Sigmoid colon (tissue), 6 donors: ENCODE measurements at regions not wholly inside any gene's neighbourhood (a gene's known extent, or its start where the extent isn't known, plus 50 kb on each side); places are given as distances from the start of the nearest gene placed in this dataset.

ENCODE experiments used
- DNase-seq: peaks from one replicate; pipeline ENCODE4 v3.0.0-alpha.2; 2019
- H3K27ac ChIP-seq, 4 donors: fragments of 200-600 bp; sonication (generic); one replicate each; pipeline ENCODE4 v1.5.1; 2016 to 2019; ENCODE audit warnings: mild to moderate bottlenecking in 1 of 4
- H3K27me3 ChIP-seq, 3 donors: fragments of 200-600 bp; sonication (generic); one replicate each; pipeline ENCODE4 v1.5.1; 2019; ENCODE audit warnings: mild to moderate bottlenecking in 1 of 3
- H3K36me3 ChIP-seq, 4 donors: fragments of 200-600 bp; sonication (generic); one replicate each; pipeline ENCODE4 v1.5.1; 2016 to 2019
- H3K4me1 ChIP-seq, 4 donors: fragments of 200-600 bp; sonication (generic); one replicate each; pipeline ENCODE4 v1.5.1; 2017 to 2019
- H3K4me3 ChIP-seq, 4 donors: fragments of 200-600 bp; sonication (generic); one replicate each; pipeline ENCODE4 v1.5.1; 2017 to 2019; ENCODE audit warnings: mild to moderate bottlenecking in 2 of 4, moderate library complexity in 1 of 4
- H3K9me3 ChIP-seq, 4 donors: fragments of 200-600 bp in 3 of 4; sonication (generic) in 3 of 4; one replicate each; pipeline versions ENCODE4 v1.5.1 to v1.6.1; 2013 to 2019
- CTCF ChIP-seq, 4 experiments: fragments of 450-650 bp in 3 of 4; fragments of 200-600 bp in 1 of 4; IDR thresholded peaks; one replicate each; pipeline ENCODE4 v1.5.1; 2016 to 2019; ENCODE audit warnings: antibody characterized with exemption in 4 of 4, mild to moderate bottlenecking in 3 of 4, moderate library complexity in 2 of 4
- EP300 ChIP-seq, 4 donors: sonication (generic); formaldehyde crosslinking; IDR thresholded peaks; one replicate each; pipeline ENCODE4 v1.6.1; 2017; ENCODE audit warnings: antibody characterized with exemption in 4 of 4
- POLR2A ChIP-seq, 2 donors: fragments of 450-650 bp; IDR thresholded peaks; one replicate each; pipeline ENCODE4 v1.6.1; 2016; ENCODE audit warnings: antibody characterized with exemption in 2 of 2, mild to moderate bottlenecking in 2 of 2, moderate library complexity in 2 of 2
- POLR2AphosphoS5 ChIP-seq, 4 donors: sonication (generic); formaldehyde crosslinking; IDR thresholded peaks; one replicate each; pipeline ENCODE4 v1.6.1; 2017; ENCODE audit warnings: antibody characterized with exemption in 4 of 4
- WGBS, 2 donors: extraction: QIAGEN DNeasy Blood & Tissue Kit; methylation state at CpG; one replicate each; pipeline ENCODE4 v1.1.7; 2013; 5-methylcytosine and 5-hydroxymethylcytosine counted together
- intact Hi-C: fragments of 100-400 bp; cut with DNase I; formaldehyde crosslinking; loops from one replicate; pipeline ENCODE4 v1.15.1; 2023
- donor health status: healthy with polysubstance abuse.
- donor health status: healthy.

- no peaks in the 10 kb centered on the region for H3K4me1 ChIP-seq
- DNase-seq = no peak
- WGBS, 2 donors = 81 to 82% methylated on average over 7 of the region's 7 CpGs
- no peaks in the 10 kb centered on the region for H3K27me3 ChIP-seq
- no peaks in the 10 kb centered on the region for H3K36me3 ChIP-seq
- no peak overlapping the region for H3K4me3 ChIP-seq
- H3K27ac ChIP-seq = no peak overlapping the region
- intact Hi-C loops = no loop called here
- TF ChIP-seq EP300 (IDR thresholded peaks at IDR 0.05) = no peak
- no peak for TF ChIP-seq POLR2AphosphoS5 (IDR thresholded peaks at IDR 0.05)
- TF ChIP-seq POLR2A (IDR thresholded peaks at IDR 0.05) = no peak
- TF ChIP-seq CTCF (IDR thresholded peaks at IDR 0.05) = no peak
- H3K9me3 ChIP-seq = no peaks in the 10 kb centered on the region
These were observed 705.1 kb upstream of the GCFC2 start for GRCh38 chr2:76415821-76416220.

GRCh38 chr2:76413436-76413835, 702.7 kb upstream of the GCFC2 start:
- DNase-seq = no peak
- intact Hi-C loops = no loop called here
- no peaks in the 10 kb centered on the region for H3K36me3 ChIP-seq
- H3K9me3 ChIP-seq = no peaks in the 10 kb centered on the region
- no peaks in the 10 kb centered on the region for H3K27me3 ChIP-seq
- no peaks in the 10 kb centered on the region for H3K4me1 ChIP-seq
- H3K27ac ChIP-seq = no peak overlapping the region
- H3K4me3 ChIP-seq = no peak overlapping the region
- no peak for TF ChIP-seq POLR2AphosphoS5 (IDR thresholded peaks at IDR 0.05)
- no peak for TF ChIP-seq CTCF (IDR thresholded peaks at IDR 0.05)
- no peak for TF ChIP-seq POLR2A (IDR thresholded peaks at IDR 0.05)
- no peak for TF ChIP-seq EP300 (IDR thresholded peaks at IDR 0.05)

GRCh38 chr2:76406134-76406855, 695.6 kb upstream of the GCFC2 start:
- H3K27ac ChIP-seq = no peak overlapping the region
- TF ChIP-seq EP300 (IDR thresholded peaks at IDR 0.05) = no peak

GRCh38 chr2:76393356-76393755, 682.6 kb upstream of the GCFC2 start:
- TF ChIP-seq POLR2AphosphoS5 (IDR thresholded peaks at IDR 0.05) (no peak), EP300 (IDR thresholded peaks at IDR 0.05) (no peak), POLR2A (IDR thresholded peaks at IDR 0.05) (no peak), CTCF (IDR thresholded peaks at IDR 0.05) (no peak)
- no peaks in the 10 kb centered on the region for H3K36me3 ChIP-seq

More at GRCh38 chr2:76406134-76406855, 695.6 kb upstream of the GCFC2 start:
- H3K4me1 ChIP-seq = no peaks in the 10 kb centered on the region
- H3K4me3 ChIP-seq = no peak overlapping the region
- H3K27me3 ChIP-seq = no peaks in the 10 kb centered on the region
- DNase-seq = no peak
- no peaks in the 10 kb centered on the region for H3K9me3 ChIP-seq
- no peaks in the 10 kb centered on the region for H3K36me3 ChIP-seq
- intact Hi-C loops = no loop called here
- WGBS, 2 donors = 81 to 90% methylated on average over 12 of the region's 12 CpGs

GRCh38 chr2:76391678-76392077, 681.0 kb upstream of the GCFC2 start:
- Histone ChIP-seq H3K4me1 (no peaks in the 10 kb centered on the region), H3K9me3 (no peaks in the 10 kb centered on the region), H3K27ac (no peak overlapping the region), H3K27me3 (no peaks in the 10 kb centered on the region), H3K4me3 (no peak overlapping the region), H3K36me3 (no peaks in the 10 kb centered on the region)
- 7 to 48% methylated on average over 3 of the region's 3 CpGs for WGBS, 2 donors
- TF ChIP-seq POLR2AphosphoS5 (IDR thresholded peaks at IDR 0.05) (no peak), EP300 (IDR thresholded peaks at IDR 0.05) (no peak), CTCF (IDR thresholded peaks at IDR 0.05) (no peak), POLR2A (IDR thresholded peaks at IDR 0.05) (no peak)
- intact Hi-C loops = no loop called here
- no peak for DNase-seq

More at GRCh38 chr2:76393356-76393755, 682.6 kb upstream of the GCFC2 start:
- H3K4me1 ChIP-seq = no peaks in the 10 kb centered on the region
- intact Hi-C loops = no loop called here
- H3K9me3 ChIP-seq = no peaks in the 10 kb centered on the region
- H3K27ac ChIP-seq = no peak overlapping the region
- no peak for DNase-seq
- no peaks in the 10 kb centered on the region for H3K27me3 ChIP-seq
- H3K4me3 ChIP-seq = no peak overlapping the region
